ENCODE measurements at regions not wholly inside any gene's neighbourhood (a gene's known extent, or its start where the extent isn't known, plus 50 kb on each side); places are given as distances from the start of the nearest gene placed in this dataset.
"Not testable (repeated sequence)": the region's sequence is repeated elsewhere in the genome, so short reads cannot be mapped to it uniquely, and the experiment has no call there.

GRCh38 chr9:42931045-42931444 lies 747.6 kb downstream of the SPATA31A6 start:
- H3K9me3 ChIP-seq; intact Hi-C loops (cut with DNase I); H3K4me1 ChIP-seq; H3K27ac ChIP-seq; H3K4me3 ChIP-seq; H3K27me3 ChIP-seq; H3K36me3 ChIP-seq; DNase-seq; ATAC-seq: not testable (repeated sequence)
- WGBS, 4 donors, result 26 to 67% (median 61%) methylated on average over 2 to 5 of the region's 5 CpGs

- ATAC-seq, result not testable (repeated sequence)
These were observed 754.2 kb downstream of the SPATA31A6 start for GRCh38 chr9:42937583-42938235.

GRCh38 chr9:42947050-42947449 lies 763.6 kb downstream of the SPATA31A6 start:
- H3K4me1 ChIP-seq; H3K27ac ChIP-seq; H3K36me3 ChIP-seq; intact Hi-C loops (cut with DNase I); H3K9me3 ChIP-seq; DNase-seq; H3K27me3 ChIP-seq; H3K4me3 ChIP-seq: not testable (repeated sequence)
- 67 to 90% (median 68%) methylated on average over 1 to 4 of the region's 4 CpGs; no CpG with 5 or more reads in 1 of the 4 donors for WGBS, 4 donors
- peak in 2 of 4 donors; percentile 44 to 61 for ATAC-seq

More at GRCh38 chr9:42937583-42938235, 754.2 kb downstream of the SPATA31A6 start:
- H3K27ac ChIP-seq; intact Hi-C loops (cut with DNase I); H3K4me3 ChIP-seq; H3K36me3 ChIP-seq; H3K4me1 ChIP-seq; H3K27me3 ChIP-seq; H3K9me3 ChIP-seq; DNase-seq: not testable (repeated sequence)
- WGBS, 4 donors, result 28 to 58% (median 39%) methylated on average over 2 of the region's 2 CpGs

GRCh38 chr9:42951239-42951638 lies 767.8 kb downstream of the SPATA31A6 start:
- H3K27ac ChIP-seq; H3K36me3 ChIP-seq; H3K9me3 ChIP-seq; H3K4me3 ChIP-seq; H3K27me3 ChIP-seq; ATAC-seq; intact Hi-C loops (cut with DNase I); H3K4me1 ChIP-seq; DNase-seq: not testable (repeated sequence)
- 29 to 52% (median 36%) methylated on average over 2 of the region's 2 CpGs for WGBS, 4 donors
- peak in 1 of 12 donors; percentile 11 for TF ChIP-seq CTCF (IDR thresholded peaks at IDR 0.05)

- H3K4me1 ChIP-seq; DNase-seq; ATAC-seq; H3K9me3 ChIP-seq; H3K27ac ChIP-seq; H3K36me3 ChIP-seq; H3K27me3 ChIP-seq; H3K4me3 ChIP-seq; intact Hi-C loops (cut with DNase I): not testable (repeated sequence)
- WGBS, 4 donors, result 39 to 47% (median 45%) methylated on average over 2 of the region's 2 CpGs
These were observed 781.7 kb downstream of the SPATA31A6 start for GRCh38 chr9:42965155-42965554.

- DNase-seq; H3K27me3 ChIP-seq; H3K4me1 ChIP-seq; H3K36me3 ChIP-seq; intact Hi-C loops (cut with DNase I); H3K27ac ChIP-seq; H3K4me3 ChIP-seq; ATAC-seq; H3K9me3 ChIP-seq: not testable (repeated sequence)
- 79 to 88% (median 85%) methylated on average over 9 to 10 of the region's 10 CpGs for WGBS, 4 donors
These were observed 788.4 kb downstream of the SPATA31A6 start for GRCh38 chr9:42971872-42972271.

GRCh38 chr9:42974725-42975124 lies 791.3 kb downstream of the SPATA31A6 start:
- H3K27me3 ChIP-seq; ATAC-seq; intact Hi-C loops (cut with DNase I); DNase-seq; H3K9me3 ChIP-seq; H3K36me3 ChIP-seq; H3K4me1 ChIP-seq; H3K4me3 ChIP-seq; H3K27ac ChIP-seq: not testable (repeated sequence)
- WGBS, 4 donors, result 21 to 30% (median 27%) methylated on average over 31 of the region's 31 CpGs

- DNase-seq; H3K27me3 ChIP-seq; ATAC-seq; intact Hi-C loops (cut with DNase I); H3K9me3 ChIP-seq; H3K4me3 ChIP-seq; H3K27ac ChIP-seq; H3K4me1 ChIP-seq; H3K36me3 ChIP-seq: not testable (repeated sequence)
- WGBS, 4 donors, result 79 to 87% (median 86%) methylated on average over 14 of the region's 14 CpGs
These were observed 801.3 kb downstream of the SPATA31A6 start for GRCh38 chr9:42984761-42985160.

Data from heart left ventricle (tissue), 16 donors.